MCF 10A (cell line): ENCODE measurements at regions not wholly inside any gene's neighbourhood (a gene's known extent, or its start where the extent isn't known, plus 50 kb on each side); places are given as distances from the start of the nearest gene placed in this dataset.

Experiments
- BruUV-seq: library from RNA; stranded (reverse); fragments of 400-500 nt; replicated peaks from 2 replicates; lab custom pipeline; 2021; lab: Mats Ljungman, UMichigan
- CTCF ChIA-PET: fragments of 300-600 bp; sonication (Branson Sonifier 250); formaldehyde crosslinking; extraction: SDS; loops from one replicate; lab custom pipeline; 2021; ENCODE audit warnings: antibody characterized with exemption, inconsistent platforms; lab: Yijun Ruan, JAX
- POLR2A ChIA-PET: fragments of 300-600, 350-650 bp; sonication (Branson Sonifier 250); formaldehyde crosslinking; extraction: SDS; loops from one replicate; lab custom pipeline; 2020; ENCODE audit warnings: antibody characterized with exemption, inconsistent platforms; lab: Yijun Ruan, JAX
- DNase-seq: peaks from one replicate; pipeline ENCODE4 v3.0.0-alpha.2; 2018; ENCODE audit not compliant: unreplicated experiment
- H3K27ac Mint-ChIP-seq: one replicate; pipeline ENCODE4 v1.8.0; 2022; ENCODE audit warnings: mild to moderate bottlenecking, low read depth, mixed read lengths; ENCODE audit not compliant: unreplicated experiment
- H3K27me3 Mint-ChIP-seq: one replicate; pipeline ENCODE4 v1.8.0; 2022; ENCODE audit warnings: mixed read lengths; ENCODE audit not compliant: insufficient read depth, unreplicated experiment
- H3K36me3 Mint-ChIP-seq: one replicate; pipeline ENCODE4 v1.8.0; 2022; ENCODE audit warnings: mild to moderate bottlenecking, moderate library complexity, mixed read lengths; ENCODE audit not compliant: insufficient read depth, unreplicated experiment
- H3K4me1 Mint-ChIP-seq: one replicate; pipeline ENCODE4 v1.8.0; 2022; ENCODE audit warnings: mixed read lengths; ENCODE audit not compliant: insufficient read depth, unreplicated experiment
- H3K4me3 Mint-ChIP-seq: one replicate; pipeline ENCODE4 v1.8.0; 2022; ENCODE audit warnings: mild to moderate bottlenecking, moderate library complexity, mixed read lengths; ENCODE audit not compliant: unreplicated experiment
- H3K9me3 Mint-ChIP-seq: one replicate; pipeline ENCODE4 v1.8.0; 2022; ENCODE audit warnings: mixed read lengths; ENCODE audit not compliant: unreplicated experiment
- intact Hi-C: fragments of 100-400 bp; cut with micrococcal nuclease; formaldehyde crosslinking; loops from 2 replicates; pipeline ENCODE4 v1.14.1; 2022
- TF ChIP-seq, protein P1 (sequence below): fragments of 200-600 bp; IDR thresholded peaks from one replicate; pipeline ENCODE4 v1.8.0; 2022; ENCODE audit warnings: antibody characterized with exemption, mild to moderate bottlenecking; ENCODE audit not compliant: unreplicated experiment

DNA sequence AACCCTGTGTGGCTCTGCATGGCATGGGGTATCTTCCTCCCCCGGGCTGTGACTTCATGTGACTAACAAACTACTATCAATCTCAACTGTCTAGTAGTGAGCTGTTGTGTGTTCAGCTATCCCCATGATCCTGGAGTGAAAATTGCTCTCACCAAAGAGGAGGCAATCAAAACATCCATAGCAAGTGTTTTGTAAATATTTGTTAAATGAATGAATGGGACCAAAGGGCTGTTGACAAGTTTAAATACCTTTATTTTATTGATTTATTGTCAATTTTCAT is 138.1 kb upstream of the CPM start:
- BruUV-seq, result no TSS peak
- no peaks in the 10 kb centered on the region for H3K36me3 Mint-ChIP-seq

GRCh38 chr12:69073035-69073434 is 140.1 kb upstream of the CPM start:
- H3K27me3 Mint-ChIP-seq, result no peaks in the 10 kb centered on the region
- H3K4me1 Mint-ChIP-seq, result peaks cover 7% of the 10 kb centered on the region
- H3K9me3 Mint-ChIP-seq, result peaks cover 4% of the 10 kb centered on the region
- no peak for DNase-seq
- BruUV-seq, result no TSS peak
- TF ChIP-seq, protein P1, sequence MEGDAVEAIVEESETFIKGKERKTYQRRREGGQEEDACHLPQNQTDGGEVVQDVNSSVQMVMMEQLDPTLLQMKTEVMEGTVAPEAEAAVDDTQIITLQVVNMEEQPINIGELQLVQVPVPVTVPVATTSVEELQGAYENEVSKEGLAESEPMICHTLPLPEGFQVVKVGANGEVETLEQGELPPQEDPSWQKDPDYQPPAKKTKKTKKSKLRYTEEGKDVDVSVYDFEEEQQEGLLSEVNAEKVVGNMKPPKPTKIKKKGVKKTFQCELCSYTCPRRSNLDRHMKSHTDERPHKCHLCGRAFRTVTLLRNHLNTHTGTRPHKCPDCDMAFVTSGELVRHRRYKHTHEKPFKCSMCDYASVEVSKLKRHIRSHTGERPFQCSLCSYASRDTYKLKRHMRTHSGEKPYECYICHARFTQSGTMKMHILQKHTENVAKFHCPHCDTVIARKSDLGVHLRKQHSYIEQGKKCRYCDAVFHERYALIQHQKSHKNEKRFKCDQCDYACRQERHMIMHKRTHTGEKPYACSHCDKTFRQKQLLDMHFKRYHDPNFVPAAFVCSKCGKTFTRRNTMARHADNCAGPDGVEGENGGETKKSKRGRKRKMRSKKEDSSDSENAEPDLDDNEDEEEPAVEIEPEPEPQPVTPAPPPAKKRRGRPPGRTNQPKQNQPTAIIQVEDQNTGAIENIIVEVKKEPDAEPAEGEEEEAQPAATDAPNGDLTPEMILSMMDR, result no peak
- no peak overlapping the region for H3K4me3 Mint-ChIP-seq
- ChIA-PET POLR2A (no interaction called here), CTCF (no interaction called here)
- H3K27ac Mint-ChIP-seq, result no peak overlapping the region
- intact Hi-C loops, result loop anchor here (5.0 kb wide), 1 partner anchor 51 kb away; no protein-coding TSS in a partner anchor
- H3K36me3 Mint-ChIP-seq, result no peaks in the 10 kb centered on the region

More for the DNA sequence above, 138.1 kb upstream of the CPM start:
- DNase-seq, result no peak
- intact Hi-C loops, result loop anchor here (2.0 to 5.0 kb wide), 2 partner anchors 49 to 100 kb away; no protein-coding TSS in a partner anchor
- Mint-ChIP-seq H3K4me3 (no peak overlapping the region), H3K4me1 (peaks cover 18% of the 10 kb centered on the region), H3K9me3 (no peaks in the 10 kb centered on the region), H3K27ac (no peak overlapping the region), H3K27me3 (no peaks in the 10 kb centered on the region)
- TF ChIP-seq, protein P1, result no peak
- POLR2A ChIA-PET, result no interaction called here
- CTCF ChIA-PET, result interaction anchor here (0.7 to 4.6 kb wide), 5 partner anchors 9 to 861 kb away, joined by 3 to 87 read pairs (median 3); no protein-coding TSS in a partner anchor

DNA sequence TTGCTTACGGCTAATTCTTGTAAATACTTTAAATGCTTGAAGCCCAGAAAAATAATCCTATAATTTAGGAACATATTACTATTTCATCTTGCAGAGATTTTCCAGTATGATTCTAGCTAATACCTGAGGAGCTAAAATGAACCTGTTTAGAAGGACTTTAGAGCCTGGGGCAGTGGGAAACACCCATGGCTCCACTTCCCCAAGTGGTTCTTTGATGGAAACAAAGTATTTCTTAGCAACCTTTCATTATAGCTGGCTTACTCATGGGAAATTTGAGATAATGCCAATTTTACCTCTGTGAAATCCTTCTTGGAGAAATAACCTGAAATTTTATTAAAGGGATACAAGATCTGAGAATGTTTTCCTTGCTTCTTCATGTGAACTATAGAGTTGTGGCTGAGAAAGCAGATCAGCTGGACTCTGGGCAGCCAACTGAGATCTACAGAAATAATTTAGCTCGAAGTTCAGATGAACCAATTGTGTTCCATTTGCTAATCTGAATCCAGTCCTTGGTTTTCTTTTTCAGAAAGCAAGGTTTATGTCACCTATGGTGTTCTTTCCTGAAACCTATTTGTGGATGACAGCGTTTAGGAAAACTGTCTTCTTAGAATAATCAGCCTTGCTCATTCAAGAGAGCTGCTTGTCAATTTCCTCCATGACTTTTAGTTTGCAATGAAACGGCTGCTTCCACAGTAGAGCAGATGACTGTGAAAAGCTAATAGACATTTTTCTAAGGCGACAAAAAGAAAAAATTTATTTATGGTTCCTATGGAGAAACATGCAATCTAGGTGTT is 141.8 kb upstream of the CPM start:
- ChIA-PET CTCF (interaction anchor here (0.7 to 2.5 kb wide), 6 partner anchors 9 to 177 kb away, joined by 3 to 13 read pairs (median 3); no protein-coding TSS in a partner anchor), POLR2A (interaction anchor here (0.6 to 0.9 kb wide), 4 partner anchors 13 to 252 kb away, joined by 3 to 5 read pairs (median 3); no protein-coding TSS in a partner anchor)
- H3K27me3 Mint-ChIP-seq, result no peaks in the 10 kb centered on the region

DNA sequence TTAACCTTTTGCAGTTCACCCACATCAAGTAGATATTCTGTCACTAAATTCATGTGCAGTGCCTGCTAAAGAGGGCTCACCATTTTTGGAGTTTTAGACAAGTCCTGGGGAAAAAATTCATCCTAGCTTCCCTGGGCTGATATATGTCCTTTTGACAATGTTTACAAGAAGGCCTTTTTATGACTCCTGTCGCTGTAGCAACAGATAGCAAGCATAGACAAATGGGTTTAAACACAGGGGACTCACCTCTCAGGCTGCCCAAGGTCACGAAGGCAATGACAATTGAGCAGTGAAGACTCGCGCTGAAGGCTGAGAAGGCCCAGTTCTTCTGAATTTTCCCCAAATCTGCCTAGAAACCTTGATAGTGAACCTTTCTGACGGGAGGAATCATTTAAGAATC is 150.7 kb upstream of the CPM start:
- no peaks in the 10 kb centered on the region for H3K4me1 Mint-ChIP-seq
- intact Hi-C loops, result no loop called here
- DNase-seq, result no peak
- no peak overlapping the region for H3K4me3 Mint-ChIP-seq
- POLR2A ChIA-PET, result no interaction called here
- no peaks in the 10 kb centered on the region for H3K36me3 Mint-ChIP-seq
- no peaks in the 10 kb centered on the region for H3K27me3 Mint-ChIP-seq
- no TSS peak for BruUV-seq
- H3K9me3 Mint-ChIP-seq, result no peaks in the 10 kb centered on the region
- H3K27ac Mint-ChIP-seq, result no peak overlapping the region
- TF ChIP-seq, protein P1, result no peak
- CTCF ChIA-PET, result interaction anchor here (0.9 kb wide), 1 partner anchor 9 kb away, joined by 3 read pairs; no protein-coding TSS in a partner anchor

More for the DNA sequence above, 141.8 kb upstream of the CPM start:
- peaks cover 4% of the 10 kb centered on the region for H3K9me3 Mint-ChIP-seq
- no peak overlapping the region for H3K4me3 Mint-ChIP-seq
- no peak for DNase-seq
- no peaks in the 10 kb centered on the region for H3K36me3 Mint-ChIP-seq
- TF ChIP-seq, protein P1, result no peak
- H3K27ac Mint-ChIP-seq, result no peak overlapping the region
- intact Hi-C loops, result loop anchor here (5.0 kb wide), 1 partner anchor 52 kb away; no protein-coding TSS in a partner anchor
- BruUV-seq, result no TSS peak
- no peaks in the 10 kb centered on the region for H3K4me1 Mint-ChIP-seq
